Skin epidermis (tissue), 12 donors: ENCODE measurements at regions not wholly inside any gene's neighbourhood (a gene's known extent, or its start where the extent isn't known, plus 50 kb on each side); places are given as distances from the start of the nearest gene placed in this dataset.
A peak's percentile ranks its signal among the peaks of the same experiment; 100 is the strongest.

Experiments
- H3K27ac ChIP-seq, 21 experiments: fragments of 200-600 bp; sonication (generic) in 11 of 21; one replicate each; pipeline ENCODE4 v1.5.0; 2020; ENCODE audit warnings: mild to moderate bottlenecking in 3 of 21, inconsistent platforms in 2 of 21, moderate library complexity in 2 of 21
- H3K4me3 ChIP-seq, 7 experiments: fragments of 200-600 bp; sonication (generic) in 2 of 7; one replicate each; pipeline ENCODE4 v1.5.0; 2020; ENCODE audit warnings: inconsistent platforms in 2 of 7, mild to moderate bottlenecking in 2 of 7, moderate library complexity in 1 of 7

- H3K27ac ChIP-seq, result no peak overlapping the region
- H3K4me3 ChIP-seq, result no peak overlapping the region
Measured at GRCh38 chr20:51335329-51335841, 207.1 kb downstream of the NFATC2 start.

GRCh38 chr20:51334609-51335008 is 207.9 kb downstream of the NFATC2 start:
- H3K4me3 ChIP-seq, result no peak overlapping the region
- H3K27ac ChIP-seq, result no peak overlapping the region

- no peak overlapping the region for H3K4me3 ChIP-seq
- no peak overlapping the region for H3K27ac ChIP-seq
Measured at GRCh38 chr20:51333971-51334370, 208.5 kb downstream of the NFATC2 start.

GRCh38 chr20:51333446-51333845 is 209.1 kb downstream of the NFATC2 start:
- no peak overlapping the region for H3K27ac ChIP-seq
- no peak overlapping the region for H3K4me3 ChIP-seq

- no peak overlapping the region for H3K4me3 ChIP-seq
- H3K27ac ChIP-seq, result no peak overlapping the region
Measured at GRCh38 chr20:51331481-51331880, 211.0 kb downstream of the NFATC2 start.

GRCh38 chr20:51329845-51330244 is 212.7 kb downstream of the NFATC2 start:
- no peak overlapping the region for H3K4me3 ChIP-seq

GRCh38 chr20:51327251-51327841 is 215.2 kb downstream of the NFATC2 start:
- Histone ChIP-seq H3K27ac (peak overlapping the region in 1 of 21 experiments; percentile 27), H3K4me3 (no peak overlapping the region)

More at GRCh38 chr20:51329845-51330244, 212.7 kb downstream of the NFATC2 start:
- no peak overlapping the region for H3K27ac ChIP-seq

GRCh38 chr20:51326201-51326819 is 216.2 kb downstream of the NFATC2 start:
- no peak overlapping the region for H3K27ac ChIP-seq

GRCh38 chr20:51322164-51322707 is 220.3 kb downstream of the NFATC2 start:
- Histone ChIP-seq H3K27ac (no peak overlapping the region), H3K4me3 (no peak overlapping the region)

More at GRCh38 chr20:51326201-51326819, 216.2 kb downstream of the NFATC2 start:
- H3K4me3 ChIP-seq, result no peak overlapping the region

GRCh38 chr20:51321343-51322163 is 221.0 kb downstream of the NFATC2 start:
- no peak overlapping the region for H3K27ac ChIP-seq

GRCh38 chr20:51319522-51319921 is 223.0 kb downstream of the NFATC2 start:
- no peak overlapping the region for H3K4me3 ChIP-seq

More at GRCh38 chr20:51321343-51322163, 221.0 kb downstream of the NFATC2 start:
- H3K4me3 ChIP-seq, result no peak overlapping the region

GRCh38 chr20:51318058-51318949 is 224.2 kb downstream of the NFATC2 start:
- H3K27ac ChIP-seq, result no peak overlapping the region

More at GRCh38 chr20:51319522-51319921, 223.0 kb downstream of the NFATC2 start:
- H3K27ac ChIP-seq, result no peak overlapping the region

GRCh38 chr20:51315390-51315789 is 227.1 kb downstream of the NFATC2 start:
- no peak overlapping the region for H3K4me3 ChIP-seq
- no peak overlapping the region for H3K27ac ChIP-seq

More at GRCh38 chr20:51318058-51318949, 224.2 kb downstream of the NFATC2 start:
- no peak overlapping the region for H3K4me3 ChIP-seq

GRCh38 chr20:51313358-51313827 is 229.1 kb downstream of the NFATC2 start:
- no peak overlapping the region for H3K27ac ChIP-seq
- H3K4me3 ChIP-seq, result no peak overlapping the region

- H3K4me3 ChIP-seq, result no peak overlapping the region
- no peak overlapping the region for H3K27ac ChIP-seq
Measured at GRCh38 chr20:51312480-51312783, 230.1 kb downstream of the NFATC2 start.

GRCh38 chr20:51311636-51312479 is 230.7 kb downstream of the NFATC2 start:
- H3K27ac ChIP-seq, result no peak overlapping the region
- no peak overlapping the region for H3K4me3 ChIP-seq

GRCh38 chr20:51310216-51310615 is 232.3 kb downstream of the NFATC2 start:
- H3K27ac ChIP-seq, result no peak overlapping the region
- H3K4me3 ChIP-seq, result no peak overlapping the region

- H3K4me3 ChIP-seq, result no peak overlapping the region
- no peak overlapping the region for H3K27ac ChIP-seq
Measured at GRCh38 chr20:51309128-51309527, 233.4 kb downstream of the NFATC2 start.
